ENCODE measurements at regions not wholly inside any gene's neighbourhood (a gene's known extent, or its start where the extent isn't known, plus 50 kb on each side); places are given as distances from the start of the nearest gene placed in this dataset.

DNA sequence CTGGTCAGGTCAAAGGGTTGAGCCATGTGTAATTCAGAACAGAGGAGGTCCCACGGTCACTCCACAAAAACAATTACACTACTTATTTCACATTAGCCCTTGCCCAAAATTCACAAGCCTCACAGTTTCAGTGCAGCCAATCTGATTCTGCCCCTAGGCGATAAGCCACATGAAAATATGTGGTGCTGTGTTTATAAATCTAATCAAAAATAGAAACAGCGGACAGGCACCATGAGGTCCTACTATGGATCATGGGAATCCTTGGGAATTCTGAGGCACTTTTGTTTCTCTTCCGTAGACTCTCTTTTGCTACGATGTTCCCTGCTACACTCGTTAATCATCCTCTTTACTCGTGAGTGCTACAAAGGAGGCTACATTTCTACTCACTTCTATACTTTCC, 476.1 kb downstream of the TFAP2A start:
- Histone ChIP-seq H3K27ac (ENCODE audit: low read depth, low read length) (no peak overlapping the region), H3K36me3 (ENCODE audit: control insufficient read depth in 5 of 5, insufficient read depth in 5 of 5, low read length in 5 of 5) (no peaks in the 10 kb centered on the region), H3K4me3 (ENCODE audit: low read depth in 1 of 5, low read length in 5 of 5) (no peak overlapping the region), H3K9ac (ENCODE audit: low read length in 5 of 5) (no peak overlapping the region), H3K4me1 (ENCODE audit: control insufficient read depth in 5 of 5, insufficient read depth in 5 of 5, low read length in 5 of 5) (no peaks in the 10 kb centered on the region), H3K9me3 (ENCODE audit: control insufficient read depth in 5 of 5, low read length in 5 of 5) (no peaks in the 10 kb centered on the region), H3K27me3 (ENCODE audit: control insufficient read depth in 5 of 5, insufficient read depth in 4 of 5, low read length in 5 of 5) (peaks cover 0 to 3% (median 0%) of the 10 kb centered on the region in 5 donors)

DNA sequence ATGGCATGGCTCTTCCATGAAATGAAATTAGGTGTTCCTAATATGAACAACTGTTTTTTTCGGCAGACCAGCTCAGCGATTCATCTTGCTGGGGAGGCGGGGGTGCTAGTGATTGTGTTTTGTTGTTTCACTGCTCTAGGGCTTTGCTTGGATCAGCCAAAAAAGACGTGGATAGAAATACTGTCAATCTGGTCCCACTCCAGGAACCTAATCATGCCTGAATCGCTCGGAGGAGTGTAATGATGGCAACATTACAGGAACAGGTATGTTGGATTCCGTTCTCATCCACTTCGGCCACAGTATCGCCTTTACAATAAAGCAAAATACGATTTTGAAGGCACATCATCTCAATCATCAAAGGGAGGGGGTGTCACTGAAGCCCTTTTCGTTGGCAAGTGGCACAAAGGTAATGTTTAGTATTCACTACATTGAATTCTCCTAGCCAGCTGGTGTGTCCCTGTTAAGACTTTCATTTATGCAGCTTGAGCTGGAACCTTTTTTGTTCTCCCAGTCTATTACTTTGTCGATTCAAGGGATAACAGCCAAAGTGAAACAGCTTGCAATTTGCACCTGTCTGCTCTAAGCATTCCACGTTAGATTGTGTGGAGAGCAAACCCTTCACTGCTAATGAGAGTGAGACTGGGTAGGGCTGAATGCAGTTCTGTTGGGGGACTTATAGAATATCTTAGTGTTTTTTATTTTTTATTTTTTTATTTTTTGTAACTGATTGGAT, 477.7 kb downstream of the TFAP2A start:
- H3K36me3 ChIP-seq (ENCODE audit: control insufficient read depth in 5 of 5, insufficient read depth in 5 of 5, low read length in 5 of 5): no peaks in the 10 kb centered on the region
- H3K4me3 ChIP-seq (ENCODE audit: low read depth in 1 of 5, low read length in 5 of 5): no peak overlapping the region
- H3K9ac ChIP-seq (ENCODE audit: low read length in 5 of 5): no peak overlapping the region
- peaks cover 0 to 4% (median 0%) of the 10 kb centered on the region in 5 donors for H3K9me3 ChIP-seq (ENCODE audit: control insufficient read depth in 5 of 5, low read length in 5 of 5)
- peaks cover 0 to 3% (median 0%) of the 10 kb centered on the region in 5 donors for H3K27me3 ChIP-seq (ENCODE audit: control insufficient read depth in 5 of 5, insufficient read depth in 4 of 5, low read length in 5 of 5)
- H3K27ac ChIP-seq (ENCODE audit: low read depth, low read length): no peak overlapping the region
- no peaks in the 10 kb centered on the region for H3K4me1 ChIP-seq (ENCODE audit: control insufficient read depth in 5 of 5, insufficient read depth in 5 of 5, low read length in 5 of 5)

DNA sequence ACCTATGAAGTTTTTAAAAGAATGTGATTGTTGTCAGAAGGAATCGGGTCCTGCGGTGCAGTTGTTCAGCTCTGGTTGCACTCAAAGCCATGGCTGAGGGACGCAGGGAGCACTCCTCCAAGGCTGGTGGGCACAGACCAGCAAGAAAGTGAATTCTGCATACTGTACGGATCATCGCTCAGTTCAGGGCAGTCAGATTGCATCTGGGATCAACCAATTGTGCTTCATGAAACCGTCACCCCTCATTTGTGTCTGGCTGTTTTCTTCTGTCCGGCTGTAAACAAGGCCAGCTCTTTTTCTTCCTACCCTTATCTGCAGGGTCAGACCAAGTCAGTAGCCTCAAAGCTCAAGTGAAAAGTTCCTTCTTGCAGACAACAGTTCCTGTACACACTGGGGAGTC, 478.3 kb downstream of the TFAP2A start:
- H3K27ac ChIP-seq (ENCODE audit: low read depth, low read length): no peak overlapping the region
- no peak overlapping the region for H3K4me3 ChIP-seq (ENCODE audit: low read depth in 1 of 5, low read length in 5 of 5)
- no peak overlapping the region for H3K9ac ChIP-seq (ENCODE audit: low read length in 5 of 5)
- H3K27me3 ChIP-seq (ENCODE audit: control insufficient read depth in 5 of 5, insufficient read depth in 4 of 5, low read length in 5 of 5): peaks cover 0 to 3% (median 0%) of the 10 kb centered on the region in 5 donors
- H3K4me1 ChIP-seq (ENCODE audit: control insufficient read depth in 5 of 5, insufficient read depth in 5 of 5, low read length in 5 of 5): no peaks in the 10 kb centered on the region
- H3K36me3 ChIP-seq (ENCODE audit: control insufficient read depth in 5 of 5, insufficient read depth in 5 of 5, low read length in 5 of 5): no peaks in the 10 kb centered on the region
- peaks cover 0 to 4% (median 0%) of the 10 kb centered on the region in 5 donors for H3K9me3 ChIP-seq (ENCODE audit: control insufficient read depth in 5 of 5, low read length in 5 of 5)

DNA sequence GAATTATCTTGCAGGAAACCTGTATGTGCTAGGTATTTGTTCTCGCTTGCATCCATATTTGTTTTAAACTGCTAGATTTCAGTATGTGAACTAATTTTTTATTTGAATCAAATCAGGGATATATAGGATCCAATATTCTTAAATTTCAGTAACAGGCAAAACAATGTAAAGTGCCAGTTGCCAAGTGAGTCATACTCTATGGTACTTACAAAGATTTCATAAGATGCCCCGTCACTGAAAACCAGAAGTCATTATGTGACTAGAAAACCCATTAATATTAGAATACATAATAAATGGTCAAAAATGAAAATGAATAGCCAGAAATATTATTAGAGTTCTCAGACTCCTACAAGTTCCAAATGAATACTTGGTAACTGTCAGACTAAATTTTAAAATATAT, 481.2 kb downstream of the TFAP2A start:
- H3K4me1 ChIP-seq (ENCODE audit: control insufficient read depth in 5 of 5, insufficient read depth in 5 of 5, low read length in 5 of 5): no peaks in the 10 kb centered on the region
- no peaks in the 10 kb centered on the region for H3K36me3 ChIP-seq (ENCODE audit: control insufficient read depth in 5 of 5, insufficient read depth in 5 of 5, low read length in 5 of 5)
- peaks cover 0 to 7% (median 4%) of the 10 kb centered on the region in 5 donors for H3K9me3 ChIP-seq (ENCODE audit: control insufficient read depth in 5 of 5, low read length in 5 of 5)
- no peak overlapping the region for H3K9ac ChIP-seq (ENCODE audit: low read length in 5 of 5)
- no peak overlapping the region for H3K27ac ChIP-seq (ENCODE audit: low read depth, low read length)
- H3K27me3 ChIP-seq (ENCODE audit: control insufficient read depth in 5 of 5, insufficient read depth in 4 of 5, low read length in 5 of 5): peaks cover 0 to 3% (median 0%) of the 10 kb centered on the region in 5 donors
- H3K4me3 ChIP-seq (ENCODE audit: low read depth in 1 of 5, low read length in 5 of 5): no peak overlapping the region

DNA sequence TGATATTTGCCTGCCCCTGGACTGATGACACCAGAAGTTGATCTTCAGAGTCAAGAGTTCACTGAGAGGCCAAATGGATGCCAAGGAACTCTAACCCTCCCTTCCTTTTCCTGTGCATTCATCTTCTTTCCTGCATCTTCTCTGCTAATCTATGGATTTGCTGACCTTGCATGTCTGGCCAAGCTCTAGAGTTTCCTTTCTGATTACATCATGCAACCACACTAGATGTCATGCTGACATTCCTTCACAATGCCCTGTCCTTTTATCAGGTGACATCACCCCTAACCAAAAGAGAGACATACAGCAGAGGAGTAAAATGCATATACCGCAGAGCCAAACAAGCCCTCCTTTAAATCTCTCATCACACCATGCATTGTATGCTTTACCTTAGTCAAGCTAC, 487.6 kb downstream of the TFAP2A start:
- H3K27ac ChIP-seq (ENCODE audit: low read depth, low read length): no peak overlapping the region
- no peak overlapping the region for H3K9ac ChIP-seq (ENCODE audit: low read length in 5 of 5)
- H3K4me3 ChIP-seq (ENCODE audit: low read depth in 1 of 5, low read length in 5 of 5): no peak overlapping the region
- no peaks in the 10 kb centered on the region for H3K4me1 ChIP-seq (ENCODE audit: control insufficient read depth in 5 of 5, insufficient read depth in 5 of 5, low read length in 5 of 5)
- H3K36me3 ChIP-seq (ENCODE audit: control insufficient read depth in 5 of 5, insufficient read depth in 5 of 5, low read length in 5 of 5): no peaks in the 10 kb centered on the region
- H3K27me3 ChIP-seq (ENCODE audit: control insufficient read depth in 5 of 5, insufficient read depth in 4 of 5, low read length in 5 of 5): no peaks in the 10 kb centered on the region
- peaks cover 0 to 7% (median 0%) of the 10 kb centered on the region in 5 donors for H3K9me3 ChIP-seq (ENCODE audit: control insufficient read depth in 5 of 5, low read length in 5 of 5)

DNA sequence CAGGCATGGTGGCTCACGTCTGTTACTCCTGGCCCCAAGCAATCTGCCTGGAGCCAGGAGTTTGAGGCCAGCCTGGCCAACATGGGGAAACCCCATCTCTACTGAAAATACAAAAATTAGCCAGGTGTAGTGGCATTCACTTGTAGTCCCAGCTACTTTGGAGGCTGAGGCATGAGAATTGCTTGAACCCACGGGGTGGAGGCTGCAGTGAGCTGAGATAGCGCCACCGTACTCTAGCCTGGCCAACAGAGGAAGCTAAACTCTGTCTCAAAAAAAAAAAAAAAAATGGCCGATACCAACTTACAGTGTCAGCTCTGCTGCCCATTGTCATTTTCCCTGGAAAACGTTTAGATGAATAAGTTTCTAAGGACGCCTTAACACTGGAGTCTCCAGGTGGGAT, 489.9 kb downstream of the TFAP2A start:
- Histone ChIP-seq H3K4me1 (ENCODE audit: control insufficient read depth in 5 of 5, insufficient read depth in 5 of 5, low read length in 5 of 5) (no peaks in the 10 kb centered on the region), H3K9me3 (ENCODE audit: control insufficient read depth in 5 of 5, low read length in 5 of 5) (peaks cover 0 to 7% (median 0%) of the 10 kb centered on the region in 5 donors), H3K27ac (ENCODE audit: low read depth, low read length) (no peak overlapping the region), H3K36me3 (ENCODE audit: control insufficient read depth in 5 of 5, insufficient read depth in 5 of 5, low read length in 5 of 5) (no peaks in the 10 kb centered on the region), H3K9ac (ENCODE audit: low read length in 5 of 5) (no peak overlapping the region), H3K27me3 (ENCODE audit: control insufficient read depth in 5 of 5, insufficient read depth in 4 of 5, low read length in 5 of 5) (no peaks in the 10 kb centered on the region), H3K4me3 (ENCODE audit: low read depth in 1 of 5, low read length in 5 of 5) (no peak overlapping the region)

DNA sequence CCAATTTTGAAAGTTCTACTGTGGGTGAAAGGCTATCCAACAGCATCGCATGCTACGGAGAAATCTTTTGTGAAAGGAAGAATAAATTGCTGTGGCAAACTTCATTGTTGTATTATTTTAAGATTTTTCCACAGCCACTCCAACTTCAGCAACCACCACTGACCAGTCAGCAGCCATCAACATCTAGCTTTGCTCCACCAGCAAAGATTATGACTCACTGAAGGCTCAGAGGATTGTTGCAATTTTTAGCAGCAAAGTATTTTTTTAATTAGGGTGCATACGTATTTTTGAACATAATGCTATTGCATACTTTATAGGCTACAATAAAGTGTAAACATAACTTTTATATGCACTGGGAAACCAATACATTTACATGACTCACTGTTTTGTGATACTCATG, 493.5 kb downstream of the TFAP2A start:
- H3K4me1 ChIP-seq (ENCODE audit: control insufficient read depth in 5 of 5, insufficient read depth in 5 of 5, low read length in 5 of 5): no peaks in the 10 kb centered on the region
- no peak overlapping the region for H3K9ac ChIP-seq (ENCODE audit: low read length in 5 of 5)
- no peak overlapping the region for H3K4me3 ChIP-seq (ENCODE audit: low read depth in 1 of 5, low read length in 5 of 5)
- no peaks in the 10 kb centered on the region for H3K9me3 ChIP-seq (ENCODE audit: control insufficient read depth in 5 of 5, low read length in 5 of 5)
- H3K27me3 ChIP-seq (ENCODE audit: control insufficient read depth in 5 of 5, insufficient read depth in 4 of 5, low read length in 5 of 5): no peaks in the 10 kb centered on the region
- H3K36me3 ChIP-seq (ENCODE audit: control insufficient read depth in 5 of 5, insufficient read depth in 5 of 5, low read length in 5 of 5): no peaks in the 10 kb centered on the region
- no peak overlapping the region for H3K27ac ChIP-seq (ENCODE audit: low read depth, low read length)

DNA sequence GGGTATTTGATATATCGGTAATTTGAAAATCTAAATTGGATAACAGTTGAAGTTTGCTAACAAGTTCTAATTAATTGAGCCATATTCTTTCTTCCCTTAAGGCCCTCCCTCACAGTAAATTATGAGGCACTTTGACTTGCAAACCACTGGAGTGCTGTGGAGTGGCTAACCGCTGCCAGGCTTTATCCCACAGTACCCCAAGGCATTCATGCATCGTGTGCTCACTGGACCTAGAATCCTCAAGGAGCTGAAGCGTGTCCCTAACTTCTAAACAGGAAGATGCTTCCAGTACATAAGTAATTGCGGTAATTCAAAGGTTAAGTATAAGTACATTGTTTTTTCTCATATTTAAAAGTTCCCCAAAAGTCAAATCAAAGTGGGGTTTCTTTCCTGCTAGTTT, 499.9 kb downstream of the TFAP2A start:
- Histone ChIP-seq H3K4me1 (ENCODE audit: control insufficient read depth in 5 of 5, insufficient read depth in 5 of 5, low read length in 5 of 5) (no peaks in the 10 kb centered on the region), H3K9me3 (ENCODE audit: control insufficient read depth in 5 of 5, low read length in 5 of 5) (no peaks in the 10 kb centered on the region), H3K4me3 (ENCODE audit: low read depth in 1 of 5, low read length in 5 of 5) (no peak overlapping the region), H3K36me3 (ENCODE audit: control insufficient read depth in 5 of 5, insufficient read depth in 5 of 5, low read length in 5 of 5) (no peaks in the 10 kb centered on the region), H3K27me3 (ENCODE audit: control insufficient read depth in 5 of 5, insufficient read depth in 4 of 5, low read length in 5 of 5) (no peaks in the 10 kb centered on the region), H3K27ac (ENCODE audit: low read depth, low read length) (no peak overlapping the region), H3K9ac (ENCODE audit: low read length in 5 of 5) (no peak overlapping the region)

DNA sequence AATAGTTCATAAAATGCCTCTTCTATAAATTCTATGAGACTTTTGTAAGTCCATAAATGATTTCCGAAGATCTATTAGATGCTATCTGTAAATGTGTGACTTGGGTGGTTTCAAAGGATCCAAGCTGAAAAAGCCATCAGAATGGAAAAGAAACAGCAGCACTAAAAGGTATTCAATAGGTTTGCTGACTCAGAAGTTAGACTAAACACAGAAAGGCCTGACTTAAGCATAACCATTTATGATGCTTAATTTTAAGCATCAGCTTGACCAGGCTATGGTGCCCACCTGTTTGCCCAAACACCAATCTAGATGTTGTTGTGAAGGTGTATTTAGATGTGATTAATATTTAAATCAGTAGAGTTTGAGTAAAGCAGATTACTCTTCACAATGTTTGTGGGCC, 513.5 kb downstream of the TFAP2A start:
- H3K27me3 ChIP-seq (ENCODE audit: control insufficient read depth in 5 of 5, insufficient read depth in 4 of 5, low read length in 5 of 5): no peaks in the 10 kb centered on the region
- no peaks in the 10 kb centered on the region for H3K9me3 ChIP-seq (ENCODE audit: control insufficient read depth in 5 of 5, low read length in 5 of 5)
- H3K27ac ChIP-seq (ENCODE audit: low read depth, low read length): no peak overlapping the region
- no peak overlapping the region for H3K9ac ChIP-seq (ENCODE audit: low read length in 5 of 5)
- no peak overlapping the region for H3K4me3 ChIP-seq (ENCODE audit: low read depth in 1 of 5, low read length in 5 of 5)
- no peaks in the 10 kb centered on the region for H3K36me3 ChIP-seq (ENCODE audit: control insufficient read depth in 5 of 5, insufficient read depth in 5 of 5, low read length in 5 of 5)
- no peaks in the 10 kb centered on the region for H3K4me1 ChIP-seq (ENCODE audit: control insufficient read depth in 5 of 5, insufficient read depth in 5 of 5, low read length in 5 of 5)

DNA sequence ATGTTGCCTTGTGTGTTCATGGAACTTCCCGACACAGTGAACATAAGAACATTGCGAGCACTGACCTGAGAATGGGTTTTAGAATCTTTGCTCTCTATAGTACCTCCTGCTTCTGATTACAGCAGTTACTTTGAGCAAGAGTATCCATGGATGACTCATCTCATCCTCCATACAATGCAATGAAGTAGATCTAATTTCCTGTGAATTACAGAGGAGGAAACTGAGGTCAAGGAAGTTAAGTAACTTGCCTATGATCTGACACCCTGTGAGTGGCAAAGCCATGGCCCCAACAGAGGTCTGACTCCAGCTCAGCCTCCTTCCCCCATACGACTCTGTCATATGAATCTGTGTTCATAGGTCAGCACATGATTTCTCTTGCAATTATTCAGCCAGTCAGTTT, 518.1 kb downstream of the TFAP2A start:
- Histone ChIP-seq H3K27me3 (ENCODE audit: control insufficient read depth in 5 of 5, insufficient read depth in 4 of 5, low read length in 5 of 5) (no peaks in the 10 kb centered on the region), H3K4me1 (ENCODE audit: control insufficient read depth in 5 of 5, insufficient read depth in 5 of 5, low read length in 5 of 5) (no peaks in the 10 kb centered on the region), H3K4me3 (ENCODE audit: low read depth in 1 of 5, low read length in 5 of 5) (no peak overlapping the region), H3K9me3 (ENCODE audit: control insufficient read depth in 5 of 5, low read length in 5 of 5) (no peaks in the 10 kb centered on the region), H3K9ac (ENCODE audit: low read length in 5 of 5) (no peak overlapping the region), H3K36me3 (ENCODE audit: control insufficient read depth in 5 of 5, insufficient read depth in 5 of 5, low read length in 5 of 5) (no peaks in the 10 kb centered on the region), H3K27ac (ENCODE audit: low read depth, low read length) (no peak overlapping the region)

Data from subcutaneous abdominal adipose tissue (tissue), 5 donors.